NCI-H748 (cell line): ENCODE measurements at regions not wholly inside any gene's neighbourhood (a gene's known extent, or its start where the extent isn't known, plus 50 kb on each side); places are given as distances from the start of the nearest gene placed in this dataset.
"Not testable (repeated sequence)": the region's sequence is repeated elsewhere in the genome, so short reads cannot be mapped to it uniquely, and the experiment has no call there.

Source experiments
- DNase-seq: peaks from one replicate; lab custom pipeline; 2025; ENCODE audit not compliant: unreplicated experiment; lab: John Stamatoyannopoulos, UW

- DNase-seq, result no peak
These were observed 345.3 kb upstream of the POU1F1 start for GRCh38 chr3:87621667-87622066.

GRCh38 chr3:87615506-87615905 is 339.1 kb upstream of the POU1F1 start:
- no peak for DNase-seq

GRCh38 chr3:87614998-87615397 is 338.6 kb upstream of the POU1F1 start:
- no peak for DNase-seq

- DNase-seq, result no peak
These were observed 330.9 kb upstream of the POU1F1 start for GRCh38 chr3:87607234-87607633.

GRCh38 chr3:87595798-87596197 is 319.4 kb upstream of the POU1F1 start:
- DNase-seq, result no peak

GRCh38 chr3:87581240-87581639 is 304.9 kb upstream of the POU1F1 start:
- DNase-seq, result no peak

GRCh38 chr3:87576752-87577151 is 300.4 kb upstream of the POU1F1 start:
- DNase-seq, result no peak

- peak; percentile 48 for DNase-seq
These were observed 299.2 kb upstream of the POU1F1 start for GRCh38 chr3:87575550-87575949.

- no peak for DNase-seq
These were observed 291.9 kb upstream of the POU1F1 start for GRCh38 chr3:87568331-87568730.

- DNase-seq, result no peak
These were observed 288.1 kb upstream of the POU1F1 start for GRCh38 chr3:87564438-87564837.

GRCh38 chr3:87563712-87564111 is 287.3 kb upstream of the POU1F1 start:
- DNase-seq, result no peak

- DNase-seq, result no peak
These were observed 282.1 kb upstream of the POU1F1 start for GRCh38 chr3:87558492-87558891.

- no peak for DNase-seq
These were observed 278.9 kb upstream of the POU1F1 start for GRCh38 chr3:87555290-87555689.

GRCh38 chr3:87553058-87553457 is 276.7 kb upstream of the POU1F1 start:
- no peak for DNase-seq

- no peak for DNase-seq
These were observed 274.5 kb upstream of the POU1F1 start for GRCh38 chr3:87550892-87551291.

GRCh38 chr3:87549208-87549607 is 272.8 kb upstream of the POU1F1 start:
- no peak for DNase-seq

- DNase-seq, result no peak
These were observed 271.9 kb upstream of the POU1F1 start for GRCh38 chr3:87548271-87548670.

- DNase-seq, result no peak
These were observed 269.8 kb upstream of the POU1F1 start for GRCh38 chr3:87546216-87546615.

GRCh38 chr3:87543408-87543807 is 267.0 kb upstream of the POU1F1 start:
- DNase-seq, result not testable (repeated sequence)

- DNase-seq, result no peak
These were observed 265.3 kb upstream of the POU1F1 start for GRCh38 chr3:87541723-87542122.

- DNase-seq, result not testable (repeated sequence)
These were observed 262.3 kb upstream of the POU1F1 start for GRCh38 chr3:87538722-87539121.

- DNase-seq, result no peak
These were observed 233.0 kb upstream of the POU1F1 start for GRCh38 chr3:87509401-87509800.

- no peak for DNase-seq
These were observed 232.5 kb upstream of the POU1F1 start for GRCh38 chr3:87508921-87509320.

- no peak for DNase-seq
These were observed 231.4 kb upstream of the POU1F1 start for GRCh38 chr3:87507753-87508152.
